ENCODE measurements at regions not wholly inside any gene's neighbourhood (a gene's known extent, or its start where the extent isn't known, plus 50 kb on each side); places are given as distances from the start of the nearest gene placed in this dataset.

- DNase-seq = no peak
- intact Hi-C loops (cut with micrococcal nuclease) = no loop called here
- TF ChIP-seq CTCF (IDR thresholded peaks at IDR 0.05) = no peak
- no peaks in the 10 kb centered on the region for H3K36me3 Mint-ChIP-seq
- no peak overlapping the region for H3K27ac ChIP-seq (ENCODE audit: low read length)
- H3K27me3 Mint-ChIP-seq (ENCODE audit: low read depth in 2 of 2) = peaks cover 19 to 34% of the 10 kb centered on the region in 2 donors
- H3K27ac Mint-ChIP-seq = no peak overlapping the region
- H3K4me3 Mint-ChIP-seq = no peak overlapping the region
- H3K27me3 ChIP-seq (ENCODE audit: control insufficient read depth, insufficient read depth, low read length) = no peaks in the 10 kb centered on the region
- H3K4me1 ChIP-seq (ENCODE audit: control insufficient read depth, insufficient read depth, low read length) = no peaks in the 10 kb centered on the region
- no peak overlapping the region for H3K4me3 ChIP-seq (ENCODE audit: low read length)
- no peaks in the 10 kb centered on the region for H3K36me3 ChIP-seq (ENCODE audit: control insufficient read depth, insufficient read depth, low read length)
- peaks cover 3 to 4% of the 10 kb centered on the region in 2 donors for H3K9me3 Mint-ChIP-seq
- WGBS (ENCODE audit: insufficient coverage) = 88% methylated on average over 5 of the region's 5 CpGs
- H3K9me3 ChIP-seq (ENCODE audit: control insufficient read depth, insufficient read depth, low read length) = peaks cover 7% of the 10 kb centered on the region
- no peak for ATAC-seq
- H3K4me1 Mint-ChIP-seq = peaks cover 0 to 6% of the 10 kb centered on the region in 2 donors
Measured at GRCh38 chr14:97156705-97157104, 359.5 kb downstream of the VRK1 start.

- intact Hi-C loops (cut with micrococcal nuclease) = no loop called here
- WGBS (ENCODE audit: insufficient coverage) = 100% methylated on average over 1 of the region's 1 CpG
- Histone ChIP-seq H3K27ac (ENCODE audit: low read length) (no peak overlapping the region), H3K27me3 (ENCODE audit: control insufficient read depth, insufficient read depth, low read length) (no peaks in the 10 kb centered on the region), H3K9me3 (ENCODE audit: control insufficient read depth, insufficient read depth, low read length) (peaks cover 7% of the 10 kb centered on the region), H3K36me3 (ENCODE audit: control insufficient read depth, insufficient read depth, low read length) (no peaks in the 10 kb centered on the region), H3K4me1 (ENCODE audit: control insufficient read depth, insufficient read depth, low read length) (no peaks in the 10 kb centered on the region), H3K4me3 (ENCODE audit: low read length) (no peak overlapping the region)
- peaks cover 0 to 6% of the 10 kb centered on the region in 2 donors for H3K4me1 Mint-ChIP-seq
- H3K36me3 Mint-ChIP-seq = no peaks in the 10 kb centered on the region
- H3K4me3 Mint-ChIP-seq = no peak overlapping the region
- no peak for ATAC-seq
- H3K27me3 Mint-ChIP-seq (ENCODE audit: low read depth in 2 of 2) = peaks cover 21 to 34% of the 10 kb centered on the region in 2 donors
- no peak for TF ChIP-seq CTCF (IDR thresholded peaks at IDR 0.05)
- no peak overlapping the region for H3K27ac Mint-ChIP-seq
- DNase-seq = no peak
- peaks cover 3 to 4% of the 10 kb centered on the region in 2 donors for H3K9me3 Mint-ChIP-seq
Measured at GRCh38 chr14:97158102-97158501, 360.9 kb downstream of the VRK1 start.

GRCh38 chr14:97159124-97159523, 361.9 kb downstream of the VRK1 start:
- intact Hi-C loops (cut with micrococcal nuclease) = no loop called here
- TF ChIP-seq CTCF (IDR thresholded peaks at IDR 0.05) = no peak
- no peak overlapping the region for H3K4me3 Mint-ChIP-seq
- H3K4me3 ChIP-seq (ENCODE audit: low read length) = no peak overlapping the region
- H3K27me3 Mint-ChIP-seq (ENCODE audit: low read depth in 2 of 2) = peaks cover 18 to 34% of the 10 kb centered on the region in 2 donors
- 89% methylated on average over 3 of the region's 4 CpGs for WGBS (ENCODE audit: insufficient coverage)
- H3K27ac ChIP-seq (ENCODE audit: low read length) = no peak overlapping the region
- H3K27me3 ChIP-seq (ENCODE audit: control insufficient read depth, insufficient read depth, low read length) = no peaks in the 10 kb centered on the region
- H3K36me3 Mint-ChIP-seq = no peaks in the 10 kb centered on the region
- ATAC-seq (no peak), DNase-seq (no peak)
- no peak overlapping the region for H3K27ac Mint-ChIP-seq
- H3K9me3 ChIP-seq (ENCODE audit: control insufficient read depth, insufficient read depth, low read length) = peaks cover 7% of the 10 kb centered on the region
- H3K9me3 Mint-ChIP-seq = peaks cover 3 to 4% of the 10 kb centered on the region in 2 donors
- peaks cover 0 to 6% of the 10 kb centered on the region in 2 donors for H3K4me1 Mint-ChIP-seq
- H3K4me1 ChIP-seq (ENCODE audit: control insufficient read depth, insufficient read depth, low read length) = no peaks in the 10 kb centered on the region
- no peaks in the 10 kb centered on the region for H3K36me3 ChIP-seq (ENCODE audit: control insufficient read depth, insufficient read depth, low read length)

GRCh38 chr14:97162621-97163020, 365.4 kb downstream of the VRK1 start:
- Histone ChIP-seq H3K27me3 (ENCODE audit: control insufficient read depth, insufficient read depth, low read length) (no peaks in the 10 kb centered on the region), H3K4me1 (ENCODE audit: control insufficient read depth, insufficient read depth, low read length) (no peaks in the 10 kb centered on the region), H3K36me3 (ENCODE audit: control insufficient read depth, insufficient read depth, low read length) (no peaks in the 10 kb centered on the region), H3K9me3 (ENCODE audit: control insufficient read depth, insufficient read depth, low read length) (peaks cover 7% of the 10 kb centered on the region), H3K27ac (ENCODE audit: low read length) (no peak overlapping the region), H3K4me3 (ENCODE audit: low read length) (no peak overlapping the region)
- H3K4me3 Mint-ChIP-seq = no peak overlapping the region
- 71% methylated on average over 6 of the region's 6 CpGs for WGBS (ENCODE audit: insufficient coverage)
- intact Hi-C loops (cut with micrococcal nuclease) = no loop called here
- peaks cover 2 to 11% of the 10 kb centered on the region in 2 donors for H3K27me3 Mint-ChIP-seq (ENCODE audit: low read depth in 2 of 2)
- ATAC-seq = no peak
- H3K36me3 Mint-ChIP-seq = no peaks in the 10 kb centered on the region
- peaks cover 3 to 4% of the 10 kb centered on the region in 2 donors for H3K9me3 Mint-ChIP-seq
- no peaks in the 10 kb centered on the region for H3K4me1 Mint-ChIP-seq
- H3K27ac Mint-ChIP-seq = no peak overlapping the region
- TF ChIP-seq CTCF (IDR thresholded peaks at IDR 0.05) = no peak
- no peak for DNase-seq
